NAMALWA (cell line): ENCODE measurements at regions not wholly inside any gene's neighbourhood (a gene's known extent, or its start where the extent isn't known, plus 50 kb on each side); places are given as distances from the start of the nearest gene placed in this dataset.
"Not testable (repeated sequence)": the region's sequence is repeated elsewhere in the genome, so short reads cannot be mapped to it uniquely, and the experiment has no call there.

Experiments
- DNase-seq: peaks from one replicate; pipeline ENCODE4 v3.0.0-alpha.2; 2015; ENCODE audit warnings: low spot score

DNA sequence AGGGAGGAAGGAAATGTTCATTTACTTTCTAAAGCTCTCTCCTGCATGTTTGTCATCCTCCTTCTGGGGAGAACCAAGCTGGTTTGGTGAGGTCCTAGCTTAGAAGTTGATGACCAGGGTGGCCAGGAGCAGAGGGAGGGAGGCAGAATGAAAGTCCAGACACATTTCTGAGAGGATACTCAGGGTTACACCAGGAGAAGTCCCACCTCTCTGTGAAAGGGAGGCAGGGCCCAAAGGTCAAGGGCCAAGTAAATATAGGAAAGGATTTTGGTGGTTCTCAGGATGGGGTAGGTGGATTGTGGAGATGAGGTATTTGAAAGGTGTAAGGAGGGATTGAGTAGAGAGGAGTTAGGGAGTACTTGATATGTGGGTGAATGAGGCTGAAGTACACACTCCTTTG, 58.0 kb upstream of the FBXO11 start:
- no peak for DNase-seq

DNA sequence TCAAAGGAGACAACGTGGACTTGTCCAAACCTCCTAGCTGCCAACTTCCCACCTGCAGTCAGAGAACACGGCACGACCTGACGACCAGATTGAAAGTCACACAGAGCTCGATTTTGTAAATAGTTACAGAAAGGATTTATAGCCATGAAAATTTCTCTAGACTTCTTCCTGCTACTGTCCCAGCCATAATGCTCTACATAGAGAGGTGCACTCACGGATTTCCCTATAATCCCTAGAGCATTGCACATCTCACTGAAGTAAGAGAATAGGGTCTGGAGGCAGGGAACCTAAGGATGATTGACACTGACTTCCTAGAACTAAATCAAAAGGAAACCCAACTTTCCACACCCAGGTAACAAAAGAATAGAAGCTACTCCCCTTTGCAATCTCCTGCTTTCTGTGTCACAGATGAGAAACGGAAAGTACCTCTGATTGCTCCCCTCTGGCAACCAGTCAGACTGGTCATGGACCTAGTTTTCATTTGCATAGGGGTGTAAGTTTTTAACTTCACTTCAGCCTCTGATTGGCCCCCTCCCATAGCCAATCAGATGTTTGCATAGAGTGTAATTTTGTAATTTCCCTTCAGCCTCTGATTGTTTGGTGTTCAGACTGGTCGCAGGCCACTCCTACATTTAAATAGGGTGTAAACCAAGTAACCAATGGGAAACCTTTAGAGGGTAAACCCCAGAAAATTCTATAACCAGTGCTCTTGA, 58.6 kb upstream of the FBXO11 start:
- peak; percentile 57 for DNase-seq

DNA sequence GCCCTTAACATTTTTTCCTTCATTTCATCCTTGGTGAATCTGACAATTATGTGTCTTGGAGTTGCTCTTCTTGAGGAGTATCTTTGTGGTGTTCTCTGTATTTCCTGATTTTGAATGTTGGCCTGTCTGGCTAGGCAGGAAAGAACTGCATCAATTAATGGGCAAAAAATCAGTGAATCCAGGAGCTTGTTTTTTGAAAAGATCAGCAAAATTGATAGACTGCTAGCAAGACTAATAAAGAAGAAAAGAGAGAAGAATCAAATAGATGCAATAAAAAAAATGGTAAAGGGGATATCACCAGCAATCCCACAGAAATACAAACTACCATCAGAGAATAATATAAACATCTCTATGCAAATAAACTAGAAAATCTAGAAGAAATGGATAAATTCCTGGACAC, 70.4 kb upstream of the FBXO11 start:
- DNase-seq, result not testable (repeated sequence)

DNA sequence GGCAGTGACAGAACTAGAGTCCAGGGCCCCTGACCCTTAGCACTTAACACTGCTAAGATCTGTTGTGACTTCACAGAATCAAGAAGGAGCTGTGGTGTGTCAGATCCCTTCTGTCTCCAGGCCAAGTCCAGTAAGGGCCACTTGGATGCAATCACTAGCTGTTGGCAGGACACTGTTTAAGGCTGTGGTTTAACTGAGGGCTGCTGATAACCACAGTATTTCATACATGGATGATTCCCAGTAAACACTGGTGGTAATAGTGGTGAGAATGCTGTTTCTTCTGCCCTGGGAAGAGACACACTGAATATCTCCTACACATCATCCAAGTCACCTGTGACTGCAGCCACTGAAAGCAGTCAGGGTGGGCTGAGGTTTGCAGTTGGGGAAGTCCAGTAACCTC, 77.7 kb upstream of the FBXO11 start:
- DNase-seq, result peak; percentile 33

DNA sequence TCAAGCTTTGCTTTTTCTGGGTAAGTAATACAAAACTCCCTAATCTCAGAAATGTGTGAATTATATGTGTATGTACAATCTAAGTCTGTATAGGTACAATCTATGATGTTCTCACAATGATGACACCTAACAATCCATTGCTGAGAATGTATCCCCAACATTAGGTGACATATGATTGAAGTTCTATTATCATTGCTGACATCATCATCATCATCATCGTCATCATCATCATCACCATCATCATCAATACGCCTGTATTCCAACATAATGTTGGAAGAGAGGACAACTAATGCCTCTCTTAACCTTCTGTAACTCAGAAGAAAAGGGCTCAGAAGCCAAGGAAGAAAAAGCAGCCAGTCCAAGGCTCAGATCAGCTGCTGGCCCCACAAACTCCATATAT, 84.2 kb upstream of the FBXO11 start:
- no peak for DNase-seq

DNA sequence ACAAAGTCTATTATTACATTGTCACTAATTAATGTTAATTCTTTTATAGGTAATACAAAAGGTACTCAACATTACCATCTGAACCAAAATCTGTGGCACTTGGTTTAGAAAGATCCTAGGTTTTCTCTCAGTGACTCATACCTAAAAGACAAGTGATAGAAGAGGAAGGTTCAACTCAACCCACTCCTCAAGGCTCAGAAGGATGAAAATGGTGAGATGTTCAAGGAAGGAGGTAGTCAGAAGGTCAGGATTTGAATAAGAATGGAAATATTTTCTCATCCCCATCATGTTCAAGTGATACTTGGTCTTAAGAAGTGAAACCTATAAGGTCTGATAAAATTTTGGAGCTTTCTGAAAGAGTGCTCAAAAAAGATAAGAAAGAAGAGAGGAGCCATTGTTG, 86.4 kb upstream of the FBXO11 start:
- no peak for DNase-seq

DNA sequence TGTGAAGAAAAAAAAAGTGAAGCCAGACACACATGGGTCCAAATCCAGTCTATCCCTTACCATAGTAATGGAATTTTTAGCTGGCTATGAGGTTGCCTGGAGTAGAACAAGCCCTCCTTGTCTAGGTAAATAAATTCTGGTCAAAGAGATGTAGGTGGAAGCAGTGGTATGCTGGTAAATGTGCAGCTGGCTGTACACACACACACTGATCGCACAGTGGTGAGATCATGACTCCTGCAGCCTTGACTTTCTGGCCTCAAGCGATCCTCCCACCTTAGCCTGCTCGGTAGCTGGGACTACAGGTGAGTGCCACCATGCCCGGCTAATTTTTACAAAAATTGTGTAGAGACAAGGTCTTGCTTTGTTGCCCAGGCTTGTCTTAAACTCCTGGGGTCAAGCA, 90.5 kb upstream of the FBXO11 start:
- no peak for DNase-seq

DNA sequence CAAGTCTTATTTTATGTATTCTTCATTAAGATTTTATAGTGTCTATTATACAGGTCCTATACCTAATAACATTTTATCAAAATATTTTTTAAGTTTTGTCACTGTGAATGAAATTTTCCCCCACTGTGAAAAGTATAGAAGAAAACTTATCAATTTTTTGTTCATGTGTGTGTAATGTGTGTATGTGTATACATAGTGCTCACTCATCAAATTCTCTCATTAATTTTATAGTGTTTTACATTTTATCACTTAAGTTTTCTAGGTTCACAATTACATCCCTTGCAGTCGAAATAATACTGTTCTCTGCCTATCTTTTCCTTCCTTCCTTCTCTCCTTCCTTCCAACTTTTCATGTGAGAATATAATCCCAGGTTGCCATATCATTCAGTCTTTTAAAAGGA, 93.2 kb upstream of the FBXO11 start:
- no peak for DNase-seq

DNA sequence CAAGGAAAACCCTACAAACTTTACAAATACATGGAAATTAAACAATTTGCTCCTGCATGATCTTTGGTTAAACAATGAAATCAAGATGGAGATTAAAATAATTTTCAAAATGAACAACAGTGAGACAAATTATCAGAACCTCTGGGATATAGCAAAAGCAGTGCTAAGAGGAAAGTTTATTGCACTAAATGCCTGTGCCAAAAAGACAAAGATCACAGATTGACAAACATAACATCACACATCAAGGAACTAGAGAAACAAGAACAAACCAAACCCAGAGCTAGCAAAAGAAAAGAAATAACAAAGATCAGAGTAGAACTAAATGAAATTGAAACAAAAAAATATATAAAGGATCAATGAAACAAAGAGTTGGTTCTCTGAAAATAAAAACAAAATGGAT, 95.2 kb upstream of the FBXO11 start:
- no peak for DNase-seq

DNA sequence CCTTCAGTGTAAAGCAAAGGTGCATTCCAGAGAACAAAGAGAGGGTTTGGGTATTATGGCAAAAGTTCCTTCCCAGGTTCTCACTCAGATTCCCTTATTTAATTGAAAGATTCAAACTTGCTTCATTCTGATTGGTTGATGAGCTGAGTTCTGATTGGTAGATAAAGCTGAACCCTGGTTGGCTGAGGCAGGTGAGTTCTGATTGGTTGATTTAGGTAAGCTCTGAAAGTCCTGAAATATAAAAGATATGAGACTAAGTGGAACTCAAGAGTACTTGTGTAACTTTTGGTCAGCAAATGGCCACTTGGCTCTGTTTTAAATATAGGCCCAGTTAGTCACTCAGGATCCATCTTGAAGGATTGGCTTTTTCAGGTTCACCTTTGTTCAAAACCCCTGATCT, 99.8 kb upstream of the FBXO11 start:
- peak; percentile 20 for DNase-seq

DNA sequence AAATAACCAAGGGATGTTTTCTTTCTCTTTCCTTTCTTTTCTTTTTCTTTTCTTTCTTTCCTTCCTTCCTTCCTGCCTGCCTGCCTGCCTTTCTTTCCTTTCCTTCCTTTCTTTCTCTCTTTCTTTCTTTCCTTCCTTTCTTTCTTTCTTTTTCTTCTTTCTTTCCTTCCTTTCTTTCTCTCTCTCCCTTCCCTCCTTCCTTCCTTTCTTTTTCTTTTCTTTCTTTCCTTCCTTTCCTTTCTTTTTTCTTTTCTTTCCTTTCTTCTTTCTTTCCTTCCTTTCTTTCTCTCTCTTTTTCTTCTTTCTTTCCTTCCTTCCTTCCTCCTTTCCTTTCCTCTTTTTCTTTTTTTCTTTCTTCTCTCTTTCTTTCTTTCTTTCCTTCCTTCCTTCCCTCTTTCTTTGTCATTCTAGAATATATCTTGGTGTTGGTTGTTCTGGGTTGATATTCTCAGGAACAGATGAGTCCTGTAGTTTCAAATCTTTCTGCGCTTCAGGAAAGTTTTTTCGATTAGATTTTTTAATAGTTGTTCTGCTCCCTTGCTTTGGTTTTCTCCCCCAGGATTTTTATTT, 101.5 kb upstream of the FBXO11 start:
- no peak for DNase-seq

DNA sequence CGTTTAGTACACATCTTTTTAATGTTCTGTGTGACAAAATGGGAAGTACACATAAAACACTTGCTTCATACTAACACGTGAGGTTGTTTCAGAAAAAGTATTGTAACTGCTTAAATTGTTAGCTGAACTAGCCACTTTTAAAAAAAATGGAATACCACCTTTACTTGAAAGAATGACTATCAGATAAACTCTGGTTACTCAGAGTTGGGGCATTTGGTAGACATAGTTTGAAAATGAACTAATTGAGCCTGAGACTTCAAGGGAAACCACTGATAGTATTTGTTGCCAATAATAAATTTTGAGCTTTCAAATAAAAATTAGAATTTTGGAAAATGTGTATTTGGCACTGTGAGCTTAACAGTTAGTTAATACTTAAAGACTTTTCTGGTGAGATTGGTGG, 103.0 kb upstream of the FBXO11 start:
- DNase-seq, result no peak

DNA sequence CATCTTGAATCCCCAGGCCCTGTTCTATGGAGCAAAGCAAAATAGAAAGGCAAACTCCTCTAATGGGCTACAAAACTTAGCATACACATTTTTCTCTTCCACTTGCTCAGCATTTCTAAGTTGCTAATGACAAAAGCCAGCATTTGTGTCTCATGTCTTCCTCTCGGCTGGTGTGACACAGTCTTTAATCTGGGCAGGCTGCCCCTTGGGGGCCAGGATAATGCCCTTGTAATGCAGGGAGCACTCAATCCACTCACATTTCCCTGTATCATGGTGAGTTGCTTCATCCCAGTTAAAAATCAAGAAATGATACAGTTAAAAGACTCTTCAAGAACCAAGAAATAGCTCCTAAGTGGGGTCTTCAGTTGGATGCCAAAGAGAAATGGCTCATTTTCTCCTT, 109.1 kb upstream of the FBXO11 start:
- no peak for DNase-seq

DNA sequence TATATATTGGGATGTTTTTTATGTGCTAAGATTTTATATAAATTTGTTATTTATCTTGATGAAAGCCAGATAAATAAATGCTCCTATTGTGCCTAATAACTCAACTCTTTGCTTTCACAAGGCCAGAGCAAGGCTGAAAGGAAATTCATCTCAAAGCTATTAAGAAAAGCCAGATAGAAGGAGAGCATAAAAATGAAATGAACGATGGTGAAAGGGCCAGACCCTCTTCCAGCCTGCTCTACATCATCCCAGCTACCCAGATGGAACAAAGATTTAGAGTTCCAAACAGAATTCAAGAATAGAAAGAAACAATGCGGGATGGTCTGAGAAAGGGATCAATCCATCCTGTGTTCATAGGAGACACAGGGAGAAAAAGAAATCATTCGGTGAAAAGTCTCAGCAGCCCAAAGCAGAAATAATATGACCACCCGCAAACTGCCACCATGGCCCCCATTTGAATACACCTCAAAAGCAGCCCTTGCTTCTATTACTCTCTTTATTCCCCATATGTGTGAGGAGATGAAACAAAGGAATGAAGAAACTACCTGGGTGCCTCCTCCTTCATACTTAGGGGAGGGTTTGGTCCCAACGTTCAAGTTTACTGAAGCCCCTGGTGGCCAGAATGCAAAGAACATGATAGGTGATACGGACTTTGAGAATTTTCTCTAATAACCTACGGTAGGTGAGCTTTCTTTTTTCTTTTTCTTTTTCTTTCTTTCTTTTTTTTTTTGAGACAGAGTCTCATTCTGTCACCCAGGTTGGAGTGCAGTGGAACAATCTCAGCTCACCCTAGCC, 110.1 kb upstream of the FBXO11 start:
- DNase-seq, result peak; percentile 37

DNA sequence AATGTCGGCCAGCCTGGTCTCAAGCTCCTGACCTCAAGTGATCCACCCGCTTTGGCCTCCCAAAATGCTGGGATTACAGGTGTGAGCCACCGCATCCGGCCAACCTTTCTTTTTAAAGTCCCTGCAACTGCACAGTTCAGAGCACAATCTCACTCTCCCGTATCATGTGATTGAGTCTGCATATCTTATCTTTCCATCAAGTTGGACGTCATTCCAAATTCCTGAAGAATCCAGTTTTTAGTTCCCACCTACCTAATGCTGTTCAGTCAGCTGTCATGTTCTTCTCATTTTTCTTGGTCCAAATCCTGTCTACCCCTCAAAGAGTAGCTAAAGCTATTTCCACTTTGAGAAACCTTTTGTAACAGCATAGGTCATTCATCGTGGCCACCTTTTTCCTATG, 110.8 kb upstream of the FBXO11 start:
- no peak for DNase-seq

DNA sequence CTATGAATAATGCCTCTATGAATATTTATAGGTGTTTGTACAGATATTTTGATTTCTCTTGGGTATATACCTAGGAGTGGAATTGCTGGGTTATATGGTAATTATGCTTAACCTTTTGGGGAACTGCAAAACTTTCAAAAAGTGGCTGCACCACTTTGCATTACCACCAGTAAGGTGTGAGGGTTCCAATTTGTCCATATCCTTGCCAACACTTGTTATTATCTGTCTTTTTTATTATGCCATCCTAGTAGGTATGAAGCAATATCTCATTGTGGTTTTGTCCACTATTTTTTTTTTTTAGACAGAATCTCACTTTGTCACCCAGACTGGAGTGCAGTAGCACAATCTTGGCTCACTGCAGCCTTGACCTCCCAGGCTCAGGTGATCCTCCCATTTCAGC, 112.2 kb upstream of the FBXO11 start:
- no peak for DNase-seq

DNA sequence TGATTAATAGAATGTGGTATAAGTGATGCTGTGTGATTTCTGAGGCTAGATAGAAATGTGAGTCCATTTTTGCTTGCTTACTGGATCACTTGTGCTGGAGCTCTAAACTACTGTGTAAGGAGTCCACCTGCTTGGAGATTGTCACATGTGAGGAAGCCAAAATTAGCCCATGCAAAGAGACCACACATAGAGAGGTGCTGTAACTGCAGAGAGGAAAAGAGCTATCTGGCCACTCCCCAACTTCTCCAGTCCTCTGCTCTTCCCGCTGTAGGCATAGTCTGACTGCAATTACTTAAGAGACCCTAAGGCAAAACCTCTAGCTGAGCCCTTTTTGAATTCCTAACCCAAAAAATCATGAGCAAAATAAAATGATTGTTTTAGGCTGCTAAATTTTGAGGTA, 120.6 kb upstream of the FBXO11 start:
- DNase-seq, result no peak

DNA sequence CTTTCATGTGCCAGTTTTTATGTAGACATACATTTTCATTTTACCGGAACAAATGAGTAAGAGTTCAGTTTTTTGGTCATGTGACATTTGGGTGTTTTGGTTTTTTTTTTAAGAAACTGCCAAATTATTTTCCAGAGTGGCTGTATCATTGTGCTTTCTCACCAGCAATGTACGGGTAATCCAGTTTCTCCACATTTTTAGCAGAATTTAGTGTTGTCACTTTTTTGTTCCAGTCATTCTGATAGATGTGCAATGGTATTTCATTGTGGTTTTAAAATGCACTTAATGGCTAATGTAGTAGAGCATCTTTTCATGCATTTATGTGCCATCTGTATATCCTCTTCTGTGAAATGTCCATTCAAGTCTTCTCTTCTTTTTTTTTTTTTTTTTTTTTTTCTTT, 126.5 kb upstream of the FBXO11 start:
- DNase-seq, result no peak

DNA sequence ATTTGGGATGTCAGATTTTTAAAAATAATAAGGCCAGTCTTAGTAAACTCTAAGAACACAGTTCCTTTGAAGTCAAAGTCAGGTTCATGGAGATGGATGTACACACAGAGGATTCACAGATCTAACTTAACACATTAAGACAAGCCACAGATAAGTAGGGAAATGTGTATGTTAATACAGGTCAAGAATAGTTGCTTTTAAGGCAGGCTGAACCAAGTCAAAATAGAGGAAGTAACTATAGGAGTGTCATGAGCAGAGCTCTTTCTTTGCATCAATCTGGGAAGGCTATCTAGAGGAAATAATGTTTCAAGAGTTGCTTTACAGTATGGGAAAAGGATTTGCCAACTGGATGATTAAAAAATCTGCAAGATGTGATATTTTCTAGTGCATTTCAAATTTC, 128.0 kb upstream of the FBXO11 start:
- DNase-seq, result no peak

DNA sequence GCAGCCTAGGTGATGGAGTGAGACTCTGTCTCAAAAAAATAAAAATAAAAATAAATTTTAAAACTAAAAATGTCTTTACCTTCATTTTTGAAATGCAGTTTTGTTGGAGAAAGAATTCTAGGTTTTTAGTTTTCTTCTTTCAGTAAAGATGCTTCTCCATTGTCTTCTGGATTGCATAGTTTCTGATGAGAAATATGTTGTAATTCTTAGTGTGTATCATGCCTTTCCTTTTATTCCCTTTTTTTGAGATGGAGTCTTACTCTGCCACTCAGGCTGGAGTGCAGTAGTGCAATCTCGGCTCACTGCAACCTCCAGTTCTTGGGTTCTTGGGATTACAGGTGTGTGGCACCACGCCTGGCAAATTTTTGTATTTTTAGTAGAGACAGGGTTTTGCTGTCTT, 130.0 kb upstream of the FBXO11 start:
- no peak for DNase-seq

DNA sequence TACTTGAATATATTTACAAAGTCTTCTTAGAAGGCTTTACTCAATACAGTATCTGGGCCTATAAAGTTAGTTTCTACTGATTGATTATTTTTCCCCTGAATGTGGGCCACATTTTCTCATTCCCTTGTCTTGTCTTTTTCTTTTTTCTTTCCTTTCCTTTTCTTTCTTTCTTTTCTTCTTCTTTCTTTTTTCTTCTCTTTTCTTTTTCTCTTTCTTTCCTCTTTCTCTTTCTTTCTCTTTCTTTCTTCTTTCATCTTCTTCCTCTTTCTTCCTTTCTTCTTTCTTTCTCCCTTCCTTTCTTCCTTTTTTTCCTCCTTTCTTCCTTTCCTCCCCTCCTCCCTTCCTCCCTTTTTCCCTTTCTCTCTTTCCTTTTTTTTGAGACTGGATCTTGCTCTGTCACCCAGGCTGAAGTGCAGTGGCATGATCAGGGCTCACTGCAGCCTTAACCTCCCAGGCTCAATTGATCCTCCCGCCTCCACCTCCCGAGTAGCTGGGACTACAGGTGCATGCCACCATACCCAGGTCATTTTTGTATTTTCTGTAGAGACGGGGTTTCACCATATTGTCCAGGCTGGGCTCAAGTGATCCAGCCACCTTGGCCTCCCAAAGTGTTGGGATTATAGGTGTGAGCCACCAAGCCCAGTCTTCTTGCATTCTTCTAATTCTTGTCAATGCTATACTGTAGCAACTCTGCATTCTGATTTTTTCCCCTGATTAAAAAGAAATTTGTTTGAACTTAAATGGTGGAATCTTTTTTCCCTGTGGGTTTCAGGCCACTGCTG, 133.1 kb upstream of the FBXO11 start:
- DNase-seq, result no peak

DNA sequence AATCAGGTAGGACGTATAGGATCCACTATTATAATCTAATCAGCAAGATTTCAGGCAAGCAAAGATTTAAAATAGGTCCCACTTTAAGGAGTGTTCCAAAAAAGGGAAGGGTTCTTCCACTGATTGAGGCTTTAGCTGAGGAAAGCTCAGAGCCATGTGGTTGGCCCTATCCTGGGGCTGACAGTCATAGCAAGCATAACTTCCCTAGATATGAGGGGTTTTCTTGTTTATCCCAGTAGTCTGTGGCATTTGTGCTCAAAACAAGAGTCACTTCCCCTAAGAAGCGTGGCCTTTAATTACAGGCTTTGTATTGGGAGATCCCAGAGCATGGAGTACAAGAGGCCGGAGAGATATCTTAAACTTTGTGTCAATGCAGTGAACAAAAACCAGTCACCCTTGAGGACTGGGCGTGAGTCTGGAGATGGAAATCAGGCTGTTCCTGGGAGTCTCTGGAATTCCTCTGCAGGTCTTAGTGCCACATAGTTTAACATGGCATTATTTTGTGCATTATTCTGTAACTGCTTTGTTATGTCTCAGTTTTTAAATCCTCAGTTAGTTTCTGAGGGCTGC, 136.9 kb upstream of the FBXO11 start:
- no peak for DNase-seq
